KMS-11 (cell line): ENCODE measurements at regions not wholly inside any gene's neighbourhood (a gene's known extent, or its start where the extent isn't known, plus 50 kb on each side); places are given as distances from the start of the nearest gene placed in this dataset.
A peak's percentile ranks its signal among the peaks of the same experiment; 100 is the strongest.

Experiments used
- H2AFZ ChIP-seq: fragments of 200-600 bp; sonication (generic); 2 replicates; pipeline ENCODE4 v1.6.1; 2016; ENCODE audit warnings: antibody characterized with exemption, mixed run types, low read depth
- H3K27ac ChIP-seq: fragments of 200-600 bp; sonication (generic); 2 replicates; pipeline ENCODE4 v1.6.1; 2016; ENCODE audit warnings: mild to moderate bottlenecking, mixed run types
- H3K27me3 ChIP-seq: fragments of 200-600 bp; sonication (generic); 2 replicates; pipeline ENCODE4 v1.6.1; 2017; ENCODE audit warnings: mild to moderate bottlenecking, low read depth, mixed run types, moderate library complexity; ENCODE audit not compliant: insufficient read depth
- H3K36me3 ChIP-seq: fragments of 200-600 bp; sonication (generic); 2 replicates; pipeline ENCODE4 v1.6.1; 2017; ENCODE audit warnings: mild to moderate bottlenecking, mixed run types; ENCODE audit not compliant: insufficient read depth
- H3K4me1 ChIP-seq: fragments of 200-600 bp; sonication (generic); 2 replicates; pipeline ENCODE4 v1.6.1; 2016; ENCODE audit warnings: mild to moderate bottlenecking, low read depth, mixed run types; ENCODE audit not compliant: poor library complexity, severe bottlenecking
- H3K4me2 ChIP-seq: fragments of 200-600 bp; sonication (generic); 2 replicates; pipeline ENCODE4 v1.7.0; 2016; ENCODE audit warnings: mild to moderate bottlenecking, mixed run types
- H3K4me3 ChIP-seq: fragments of 200-600 bp; sonication (generic); IDR thresholded peaks from 2 replicates; pipeline ENCODE4 v1.6.1; 2017; ENCODE audit warnings: low read depth, low read length, mixed read lengths; ENCODE audit not compliant: insufficient read depth
- H3K79me2 ChIP-seq: fragments of 200-600 bp; sonication (generic); 2 replicates; pipeline ENCODE4 v1.6.1; 2016; ENCODE audit warnings: low read depth, mixed run types; ENCODE audit not compliant: insufficient read depth
- H3K9ac ChIP-seq: fragments of 200-600 bp; sonication (generic); 2 replicates; pipeline ENCODE4 v1.6.1; 2016; ENCODE audit warnings: mild to moderate bottlenecking, mixed run types
- H4K20me1 ChIP-seq: fragments of 200-600 bp; sonication (generic); 2 replicates; pipeline ENCODE4 v1.6.1; 2016; ENCODE audit warnings: mild to moderate bottlenecking, mixed run types; ENCODE audit not compliant: insufficient read depth
- TF ChIP-seq, protein P1 (sequence below): fragments of 200-600 bp; sonication (generic); conservative IDR thresholded peaks from 2 replicates; pipeline ENCODE4 v1.6.1; 2017; ENCODE audit warnings: low read depth, mild to moderate bottlenecking, antibody characterized with exemption, low read length, moderate library complexity, mixed read lengths

DNA sequence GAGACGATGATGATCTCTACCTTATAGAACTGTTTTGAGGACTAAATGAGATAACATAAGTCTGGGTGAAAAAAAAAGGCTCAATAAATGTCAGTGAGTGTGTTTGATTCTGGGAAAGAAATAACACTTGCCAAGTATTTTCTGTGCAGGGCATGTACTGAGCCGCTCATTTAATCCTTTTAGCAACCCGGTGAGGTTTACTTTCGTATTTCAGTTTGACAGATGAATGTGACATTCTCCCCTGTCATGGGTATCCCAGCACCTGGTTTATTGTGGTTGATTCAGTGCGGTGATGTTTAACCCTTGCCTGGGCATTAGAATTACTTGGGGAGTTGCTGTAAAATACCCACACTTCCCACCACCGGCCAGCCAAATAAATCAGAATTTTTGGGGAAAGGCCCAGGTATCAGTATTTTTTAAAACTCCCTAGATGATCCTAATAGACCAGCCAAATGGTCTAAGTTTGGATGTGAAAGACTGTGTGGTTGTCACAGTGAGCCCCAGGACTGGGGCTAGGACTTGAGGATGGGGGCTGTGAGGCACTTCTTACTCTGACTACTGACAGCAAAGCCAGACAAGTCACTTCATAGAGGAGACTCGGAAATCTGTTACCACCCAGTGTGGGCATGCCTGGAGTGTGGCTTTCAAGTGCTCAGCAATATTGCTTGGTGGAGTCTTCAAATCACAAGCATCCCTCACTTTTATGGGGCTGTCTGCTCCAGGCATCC lies 100.2 kb upstream of the KCNG1 start:
- H3K9ac ChIP-seq = no peak overlapping the region; the same call in 1 of the 2 replicates
- H3K36me3 ChIP-seq = no peaks in the 10 kb centered on the region
- no peaks in the 10 kb centered on the region for H3K27me3 ChIP-seq
- no peaks in the 10 kb centered on the region for H3K79me2 ChIP-seq
- H3K4me3 ChIP-seq = no peak overlapping the region
- H3K27ac ChIP-seq = peak overlapping the region; percentile 57
- H2AFZ ChIP-seq = peak overlapping the region; percentile 23; the same call in 1 of the 2 replicates
- H3K4me1 ChIP-seq = peaks cover 35% of the 10 kb centered on the region
- no peaks in the 10 kb centered on the region for H4K20me1 ChIP-seq
- H3K4me2 ChIP-seq = peak overlapping the region; percentile 73
- TF ChIP-seq, protein P1, sequence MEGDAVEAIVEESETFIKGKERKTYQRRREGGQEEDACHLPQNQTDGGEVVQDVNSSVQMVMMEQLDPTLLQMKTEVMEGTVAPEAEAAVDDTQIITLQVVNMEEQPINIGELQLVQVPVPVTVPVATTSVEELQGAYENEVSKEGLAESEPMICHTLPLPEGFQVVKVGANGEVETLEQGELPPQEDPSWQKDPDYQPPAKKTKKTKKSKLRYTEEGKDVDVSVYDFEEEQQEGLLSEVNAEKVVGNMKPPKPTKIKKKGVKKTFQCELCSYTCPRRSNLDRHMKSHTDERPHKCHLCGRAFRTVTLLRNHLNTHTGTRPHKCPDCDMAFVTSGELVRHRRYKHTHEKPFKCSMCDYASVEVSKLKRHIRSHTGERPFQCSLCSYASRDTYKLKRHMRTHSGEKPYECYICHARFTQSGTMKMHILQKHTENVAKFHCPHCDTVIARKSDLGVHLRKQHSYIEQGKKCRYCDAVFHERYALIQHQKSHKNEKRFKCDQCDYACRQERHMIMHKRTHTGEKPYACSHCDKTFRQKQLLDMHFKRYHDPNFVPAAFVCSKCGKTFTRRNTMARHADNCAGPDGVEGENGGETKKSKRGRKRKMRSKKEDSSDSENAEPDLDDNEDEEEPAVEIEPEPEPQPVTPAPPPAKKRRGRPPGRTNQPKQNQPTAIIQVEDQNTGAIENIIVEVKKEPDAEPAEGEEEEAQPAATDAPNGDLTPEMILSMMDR = no peak

DNA sequence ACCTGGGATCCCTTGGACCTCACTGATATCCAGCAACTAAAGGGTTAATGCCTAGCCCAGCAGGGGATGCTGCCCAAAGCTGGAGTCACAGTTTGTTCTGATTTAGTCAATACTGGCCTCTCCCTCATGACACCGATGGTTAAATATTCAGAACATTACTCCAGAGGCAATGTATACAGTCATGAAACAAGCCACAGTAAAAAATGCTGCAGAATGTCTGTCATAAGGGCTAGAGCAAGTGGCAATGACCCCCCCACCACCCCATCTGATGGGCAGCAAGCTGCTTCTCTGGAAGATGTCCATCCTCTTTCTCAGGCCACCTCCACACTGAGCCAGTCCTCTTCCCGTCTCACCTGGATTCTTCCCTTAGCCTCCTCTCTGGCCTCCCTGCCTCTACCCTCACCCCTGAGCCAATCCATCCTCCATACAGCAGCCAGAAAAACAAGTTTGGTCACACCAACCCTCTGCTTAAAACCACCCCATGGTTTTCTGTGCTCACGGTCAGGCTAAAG lies 99.0 kb upstream of the KCNG1 start:
- peak overlapping the region; percentile 23; the same call in 1 of the 2 replicates for H2AFZ ChIP-seq
- TF ChIP-seq, protein P1 = no peak
- no peaks in the 10 kb centered on the region for H3K27me3 ChIP-seq
- H3K79me2 ChIP-seq = no peaks in the 10 kb centered on the region
- no peak overlapping the region for H3K9ac ChIP-seq
- peaks cover 35% of the 10 kb centered on the region for H3K4me1 ChIP-seq
- no peaks in the 10 kb centered on the region for H3K36me3 ChIP-seq
- no peak overlapping the region for H3K4me3 ChIP-seq
- H3K4me2 ChIP-seq = peak overlapping the region; percentile 73
- no peaks in the 10 kb centered on the region for H4K20me1 ChIP-seq
- H3K27ac ChIP-seq = peak overlapping the region; percentile 57; the same call in 1 of the 2 replicates

GRCh38 chr20:51121272-51121671 lies 98.4 kb upstream of the KCNG1 start:
- H3K36me3 ChIP-seq = no peaks in the 10 kb centered on the region
- H3K4me2 ChIP-seq = no peak overlapping the region
- no peaks in the 10 kb centered on the region for H3K27me3 ChIP-seq
- no peak overlapping the region for H2AFZ ChIP-seq
- H3K9ac ChIP-seq = no peak overlapping the region
- TF ChIP-seq, protein P1 = no peak
- no peaks in the 10 kb centered on the region for H3K79me2 ChIP-seq
- no peak overlapping the region for H3K27ac ChIP-seq
- no peaks in the 10 kb centered on the region for H4K20me1 ChIP-seq
- H3K4me1 ChIP-seq = peaks cover 35% of the 10 kb centered on the region
- no peak overlapping the region for H3K4me3 ChIP-seq

- Histone ChIP-seq H3K27me3 (no peaks in the 10 kb centered on the region), H3K9ac (no peak overlapping the region), H3K4me1 (peaks cover 35% of the 10 kb centered on the region), H3K4me2 (no peak overlapping the region), H3K4me3 (no peak overlapping the region), H4K20me1 (no peaks in the 10 kb centered on the region), H3K36me3 (no peaks in the 10 kb centered on the region), H3K27ac (no peak overlapping the region), H2AFZ (no peak overlapping the region), H3K79me2 (no peaks in the 10 kb centered on the region)
- TF ChIP-seq, protein P1 = no peak
Observed at GRCh38 chr20:51120868-51121267, 98.0 kb upstream of the KCNG1 start.
